Mesendoderm (in vitro differentiated cells): ENCODE measurements at regions not wholly inside any gene's neighbourhood (a gene's known extent, or its start where the extent isn't known, plus 50 kb on each side); places are given as distances from the start of the nearest gene placed in this dataset.

ENCODE experiments used
- DNase-seq: peaks from one replicate; pipeline ENCODE4 v3.0.0; 2013
- H2AK5ac ChIP-seq: 2 replicates; pipeline ENCODE4 v1.6.1; 2013; ENCODE audit warnings: low read length, inconsistent platforms
- H2BK120ac ChIP-seq: 2 replicates; pipeline ENCODE4 v1.6.1; 2013; ENCODE audit warnings: low read depth, mild to moderate bottlenecking, low read length, moderate library complexity, mixed read lengths
- H2BK15ac ChIP-seq: replicated peaks from 2 replicates; pipeline ENCODE4 v1.6.1; 2013; ENCODE audit warnings: low read depth, mild to moderate bottlenecking, moderate library complexity
- H2BK5ac ChIP-seq: 2 replicates; pipeline ENCODE4 v1.6.1; 2013; ENCODE audit warnings: low read length, inconsistent platforms
- H3K18ac ChIP-seq: 2 replicates; pipeline ENCODE4 v1.6.1; 2013; ENCODE audit warnings: mild to moderate bottlenecking, low read length, mixed read lengths
- H3K23ac ChIP-seq: one replicate; pipeline ENCODE4 v1.6.1; 2013; ENCODE audit warnings: low read length
- H3K27ac ChIP-seq: 2 replicates; pipeline ENCODE4 v1.5.1; 2013; ENCODE audit warnings: low read depth, mild to moderate bottlenecking, inconsistent platforms, low read length, moderate library complexity
- H3K27me3 ChIP-seq: 2 replicates; pipeline ENCODE4 v1.6.1; 2013; ENCODE audit warnings: low read length, control low read depth, mild to moderate bottlenecking, inconsistent platforms; ENCODE audit not compliant: insufficient read depth, poor library complexity
- H3K36me3 ChIP-seq: 2 replicates; pipeline ENCODE4 v1.6.1; 2013; ENCODE audit warnings: low read length, inconsistent platforms; ENCODE audit not compliant: control insufficient read depth, insufficient read depth
- H3K4ac ChIP-seq: one replicate; pipeline ENCODE4 v1.6.1; 2013; ENCODE audit warnings: low read depth, mild to moderate bottlenecking, low read length, moderate library complexity
- H3K4me1 ChIP-seq: 2 replicates; pipeline ENCODE4 v1.6.1; 2013; ENCODE audit warnings: low read depth, low read length, inconsistent platforms; ENCODE audit not compliant: control insufficient read depth
- H3K4me2 ChIP-seq: 2 replicates; pipeline ENCODE4 v1.6.1; 2013; ENCODE audit warnings: low read length
- H3K4me3 ChIP-seq: 2 replicates; pipeline ENCODE4 v1.5.1; 2013; ENCODE audit warnings: mild to moderate bottlenecking, low read length
- H3K56ac ChIP-seq: one replicate; pipeline ENCODE4 v1.6.1; 2013; ENCODE audit warnings: low read length
- H3K79me1 ChIP-seq: 2 replicates; pipeline ENCODE4 v1.6.1; 2013; ENCODE audit warnings: low read length, inconsistent platforms
- H3K79me2 ChIP-seq: 2 replicates; pipeline ENCODE4 v1.6.1; 2013; ENCODE audit warnings: mild to moderate bottlenecking, low read length; ENCODE audit not compliant: control insufficient read depth, insufficient read depth
- H3K9ac ChIP-seq: 2 replicates; pipeline ENCODE4 v1.6.1; 2013; ENCODE audit warnings: low read length, inconsistent platforms
- H4K5ac ChIP-seq: one replicate; pipeline ENCODE4 v1.6.1; 2013; ENCODE audit warnings: low read length
- H4K8ac ChIP-seq: one replicate; pipeline ENCODE4 v1.6.1; 2013; ENCODE audit warnings: low read depth, mild to moderate bottlenecking, control low read depth, low read length, moderate library complexity
- WGBS: extraction: QIAGEN DNeasy Blood & Tissue Kit; methylation state at CpG from one replicate; pipeline ENCODE4 v1.1.7; 2013; ENCODE audit warnings: low lambda C conversion rate, missing lambda C conversion rate; ENCODE audit not compliant: insufficient coverage; ENCODE audit errors: extremely low coverage; 5-methylcytosine and 5-hydroxymethylcytosine counted together

GRCh38 chr1:87928623-87929022 lies 599.9 kb downstream of the LMO4 start:
- H3K4ac ChIP-seq: no peak overlapping the region
- no peaks in the 10 kb centered on the region for H3K4me1 ChIP-seq
- H3K79me1 ChIP-seq: no peaks in the 10 kb centered on the region
- H3K27ac ChIP-seq: no peak overlapping the region
- H3K79me2 ChIP-seq: no peaks in the 10 kb centered on the region
- no peak overlapping the region for H3K4me3 ChIP-seq
- H2BK120ac ChIP-seq: no peak overlapping the region
- no CpG with 5 or more reads among the region's 1 CpG for WGBS
- no peak overlapping the region for H3K23ac ChIP-seq
- no peak overlapping the region for H4K5ac ChIP-seq
- H2BK15ac ChIP-seq: no peak overlapping the region
- no peak overlapping the region for H4K8ac ChIP-seq
- H2AK5ac ChIP-seq: no peak overlapping the region
- no peaks in the 10 kb centered on the region for H3K27me3 ChIP-seq
- H3K56ac ChIP-seq: no peak overlapping the region
- no peak overlapping the region for H3K4me2 ChIP-seq
- no peak for DNase-seq
- no peak overlapping the region for H3K18ac ChIP-seq
- H2BK5ac ChIP-seq: no peak overlapping the region
- no peaks in the 10 kb centered on the region for H3K36me3 ChIP-seq
- H3K9ac ChIP-seq: no peak overlapping the region

- H3K27me3 ChIP-seq: no peaks in the 10 kb centered on the region
- no peak overlapping the region for H3K18ac ChIP-seq
- no peaks in the 10 kb centered on the region for H3K4me1 ChIP-seq
- no peak overlapping the region for H3K23ac ChIP-seq
- H3K4ac ChIP-seq: no peak overlapping the region
- no peak overlapping the region for H4K8ac ChIP-seq
- no peak overlapping the region for H2BK5ac ChIP-seq
- H3K27ac ChIP-seq: no peak overlapping the region
- no peak for DNase-seq
- H3K36me3 ChIP-seq: no peaks in the 10 kb centered on the region
- H3K4me3 ChIP-seq: no peak overlapping the region
- no peak overlapping the region for H3K4me2 ChIP-seq
- no peak overlapping the region for H3K56ac ChIP-seq
- H2BK120ac ChIP-seq: no peak overlapping the region
- H4K5ac ChIP-seq: no peak overlapping the region
- H3K79me1 ChIP-seq: no peaks in the 10 kb centered on the region
- H3K79me2 ChIP-seq: no peaks in the 10 kb centered on the region
- H2BK15ac ChIP-seq: no peak overlapping the region
- no peak overlapping the region for H2AK5ac ChIP-seq
- no peak overlapping the region for H3K9ac ChIP-seq
- WGBS: no CpG with 5 or more reads among the region's 1 CpG
These were observed 601.2 kb downstream of the LMO4 start for GRCh38 chr1:87929906-87930305.

- Histone ChIP-seq H3K9ac (no peak overlapping the region), H3K79me1 (no peaks in the 10 kb centered on the region), H3K23ac (no peak overlapping the region), H3K27me3 (no peaks in the 10 kb centered on the region), H3K4me3 (no peak overlapping the region), H3K4ac (no peak overlapping the region), H3K4me1 (no peaks in the 10 kb centered on the region), H4K8ac (no peak overlapping the region), H2BK5ac (no peak overlapping the region), H4K5ac (no peak overlapping the region), H2AK5ac (no peak overlapping the region), H3K18ac (no peak overlapping the region), H2BK120ac (no peak overlapping the region), H3K79me2 (no peaks in the 10 kb centered on the region), H3K56ac (no peak overlapping the region), H3K27ac (no peak overlapping the region), H3K36me3 (no peaks in the 10 kb centered on the region), H2BK15ac (no peak overlapping the region), H3K4me2 (no peak overlapping the region)
- no peak for DNase-seq
- no CpG with 5 or more reads among the region's 1 CpG for WGBS
These were observed 602.1 kb downstream of the LMO4 start for GRCh38 chr1:87930796-87931195.

- no peak overlapping the region for H3K18ac ChIP-seq
- no peak overlapping the region for H3K4me2 ChIP-seq
- H3K79me1 ChIP-seq: no peaks in the 10 kb centered on the region
- no peak overlapping the region for H3K27ac ChIP-seq
- no peak overlapping the region for H2BK120ac ChIP-seq
- no peak overlapping the region for H2BK5ac ChIP-seq
- no peaks in the 10 kb centered on the region for H3K36me3 ChIP-seq
- no peak overlapping the region for H3K4ac ChIP-seq
- no peak overlapping the region for H3K4me3 ChIP-seq
- H3K79me2 ChIP-seq: no peaks in the 10 kb centered on the region
- H3K4me1 ChIP-seq: no peaks in the 10 kb centered on the region
- H3K9ac ChIP-seq: no peak overlapping the region
- no peak overlapping the region for H3K23ac ChIP-seq
- no peak overlapping the region for H4K5ac ChIP-seq
- no peak overlapping the region for H4K8ac ChIP-seq
- H3K56ac ChIP-seq: no peak overlapping the region
- DNase-seq: no peak
- H2BK15ac ChIP-seq: no peak overlapping the region
- no peaks in the 10 kb centered on the region for H3K27me3 ChIP-seq
- no CpG with 5 or more reads among the region's 6 CpGs for WGBS
- H2AK5ac ChIP-seq: no peak overlapping the region
These were observed 604.5 kb downstream of the LMO4 start for GRCh38 chr1:87933171-87933570.

GRCh38 chr1:87935130-87935529 lies 606.5 kb downstream of the LMO4 start:
- H3K27me3 ChIP-seq: no peaks in the 10 kb centered on the region
- H2AK5ac ChIP-seq: no peak overlapping the region
- no peak overlapping the region for H4K5ac ChIP-seq
- no peaks in the 10 kb centered on the region for H3K79me1 ChIP-seq
- no peak overlapping the region for H3K56ac ChIP-seq
- no peak overlapping the region for H2BK120ac ChIP-seq
- no peaks in the 10 kb centered on the region for H3K79me2 ChIP-seq
- H4K8ac ChIP-seq: no peak overlapping the region
- no peak overlapping the region for H3K4ac ChIP-seq
- H3K9ac ChIP-seq: no peak overlapping the region
- H3K27ac ChIP-seq: no peak overlapping the region
- no peak overlapping the region for H3K4me2 ChIP-seq
- no peaks in the 10 kb centered on the region for H3K36me3 ChIP-seq
- H3K23ac ChIP-seq: no peak overlapping the region
- no peak overlapping the region for H2BK15ac ChIP-seq
- WGBS: no CpG with 5 or more reads among the region's 2 CpGs
- H3K18ac ChIP-seq: no peak overlapping the region
- H3K4me3 ChIP-seq: no peak overlapping the region
- DNase-seq: no peak
- no peak overlapping the region for H2BK5ac ChIP-seq
- no peaks in the 10 kb centered on the region for H3K4me1 ChIP-seq

- no peak overlapping the region for H3K27ac ChIP-seq
- no CpG with 5 or more reads among the region's 3 CpGs for WGBS
These were observed 609.2 kb downstream of the LMO4 start for GRCh38 chr1:87937831-87938395.

More at GRCh38 chr1:87937831-87938395, 609.2 kb downstream of the LMO4 start:
- H3K4me3 ChIP-seq: no peak overlapping the region
- H3K79me2 ChIP-seq: no peaks in the 10 kb centered on the region
- H4K8ac ChIP-seq: no peak overlapping the region
- H2BK120ac ChIP-seq: no peak overlapping the region
- no peaks in the 10 kb centered on the region for H3K36me3 ChIP-seq
- H3K4me2 ChIP-seq: no peak overlapping the region
- DNase-seq: no peak
- H3K56ac ChIP-seq: no peak overlapping the region
- H3K4ac ChIP-seq: no peak overlapping the region
- H3K4me1 ChIP-seq: no peaks in the 10 kb centered on the region
- no peak overlapping the region for H2BK5ac ChIP-seq
- H2BK15ac ChIP-seq: no peak overlapping the region
- H3K79me1 ChIP-seq: no peaks in the 10 kb centered on the region
- H2AK5ac ChIP-seq: no peak overlapping the region
- no peak overlapping the region for H4K5ac ChIP-seq
- H3K18ac ChIP-seq: no peak overlapping the region
- H3K23ac ChIP-seq: no peak overlapping the region
- H3K27me3 ChIP-seq: no peaks in the 10 kb centered on the region
- no peak overlapping the region for H3K9ac ChIP-seq
